ENCODE measurements at regions not wholly inside any gene's neighbourhood (a gene's known extent, or its start where the extent isn't known, plus 50 kb on each side); places are given as distances from the start of the nearest gene placed in this dataset.

DNA sequence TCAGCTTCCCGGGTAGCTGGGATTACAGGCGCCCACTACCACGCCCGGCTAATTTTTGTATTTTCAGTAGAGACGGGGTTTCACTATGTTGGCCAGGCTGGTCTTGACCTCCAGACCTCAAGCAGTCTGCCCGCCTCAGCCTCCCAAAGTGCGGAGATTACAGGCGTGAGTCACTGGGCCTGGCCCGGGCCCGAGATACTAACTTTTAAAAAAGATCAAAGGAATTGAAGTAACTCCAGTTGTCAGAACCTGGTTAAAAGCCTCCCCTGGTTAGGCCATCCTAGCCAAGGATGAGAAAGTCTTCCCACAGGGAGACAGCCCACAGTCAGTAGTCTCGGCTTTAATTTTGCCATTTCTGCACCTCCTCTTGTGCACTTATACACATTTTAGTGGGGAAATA is 212.3 kb upstream of the MCTP2 start:
- TF ChIP-seq POLR2A (IDR thresholded peaks at IDR 0.05) = no peak
- TF ChIP-seq, protein P1, sequence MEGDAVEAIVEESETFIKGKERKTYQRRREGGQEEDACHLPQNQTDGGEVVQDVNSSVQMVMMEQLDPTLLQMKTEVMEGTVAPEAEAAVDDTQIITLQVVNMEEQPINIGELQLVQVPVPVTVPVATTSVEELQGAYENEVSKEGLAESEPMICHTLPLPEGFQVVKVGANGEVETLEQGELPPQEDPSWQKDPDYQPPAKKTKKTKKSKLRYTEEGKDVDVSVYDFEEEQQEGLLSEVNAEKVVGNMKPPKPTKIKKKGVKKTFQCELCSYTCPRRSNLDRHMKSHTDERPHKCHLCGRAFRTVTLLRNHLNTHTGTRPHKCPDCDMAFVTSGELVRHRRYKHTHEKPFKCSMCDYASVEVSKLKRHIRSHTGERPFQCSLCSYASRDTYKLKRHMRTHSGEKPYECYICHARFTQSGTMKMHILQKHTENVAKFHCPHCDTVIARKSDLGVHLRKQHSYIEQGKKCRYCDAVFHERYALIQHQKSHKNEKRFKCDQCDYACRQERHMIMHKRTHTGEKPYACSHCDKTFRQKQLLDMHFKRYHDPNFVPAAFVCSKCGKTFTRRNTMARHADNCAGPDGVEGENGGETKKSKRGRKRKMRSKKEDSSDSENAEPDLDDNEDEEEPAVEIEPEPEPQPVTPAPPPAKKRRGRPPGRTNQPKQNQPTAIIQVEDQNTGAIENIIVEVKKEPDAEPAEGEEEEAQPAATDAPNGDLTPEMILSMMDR (IDR thresholded peaks at IDR 0.05) = no peak
- H3K4me1 ChIP-seq = peaks cover 0 to 12% (median 0%) of the 10 kb centered on the region in 3 donors
- no peaks in the 10 kb centered on the region for H3K9me3 ChIP-seq
- no peaks in the 10 kb centered on the region for H3K27me3 ChIP-seq
- intact Hi-C loops (cut with DNase I) = no loop called here
- no peak overlapping the region for H3K4me3 ChIP-seq
- WGBS, 2 donors = 94 to 100% methylated on average over 1 to 6 of the region's 11 CpGs
- DNase-seq = no peak
- H3K36me3 ChIP-seq = no peaks in the 10 kb centered on the region
- no peak overlapping the region for H3K27ac ChIP-seq

DNA sequence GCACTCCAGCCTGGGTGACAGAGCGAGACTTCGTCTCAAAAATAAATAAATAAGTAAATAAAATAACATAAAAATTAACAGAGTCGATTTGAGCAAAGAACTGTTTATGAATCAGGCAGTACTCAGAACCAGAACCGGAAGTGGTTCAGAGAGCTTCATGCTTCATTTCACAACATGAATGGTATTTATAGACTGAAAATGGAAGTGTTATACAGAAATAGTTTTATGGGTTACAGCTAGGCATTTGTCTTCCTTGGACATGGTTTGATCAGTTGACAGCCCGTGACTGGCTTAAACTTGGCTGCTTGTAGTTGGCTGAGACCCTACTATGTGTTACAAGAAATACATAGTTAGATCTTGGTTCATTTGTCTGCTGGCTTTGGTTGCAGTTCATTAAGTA is 216.0 kb upstream of the MCTP2 start:
- Histone ChIP-seq H3K27ac (no peak overlapping the region), H3K9me3 (no peaks in the 10 kb centered on the region), H3K4me3 (no peak overlapping the region), H3K27me3 (no peaks in the 10 kb centered on the region), H3K4me1 (no peaks in the 10 kb centered on the region), H3K36me3 (no peaks in the 10 kb centered on the region)
- no peak for DNase-seq
- intact Hi-C loops (cut with DNase I) = no loop called here
- WGBS, 2 donors = 49 to 58% methylated on average over 5 of the region's 5 CpGs
- TF ChIP-seq, protein P1 (IDR thresholded peaks at IDR 0.05) = no peak
- TF ChIP-seq POLR2A (IDR thresholded peaks at IDR 0.05) = no peak

DNA sequence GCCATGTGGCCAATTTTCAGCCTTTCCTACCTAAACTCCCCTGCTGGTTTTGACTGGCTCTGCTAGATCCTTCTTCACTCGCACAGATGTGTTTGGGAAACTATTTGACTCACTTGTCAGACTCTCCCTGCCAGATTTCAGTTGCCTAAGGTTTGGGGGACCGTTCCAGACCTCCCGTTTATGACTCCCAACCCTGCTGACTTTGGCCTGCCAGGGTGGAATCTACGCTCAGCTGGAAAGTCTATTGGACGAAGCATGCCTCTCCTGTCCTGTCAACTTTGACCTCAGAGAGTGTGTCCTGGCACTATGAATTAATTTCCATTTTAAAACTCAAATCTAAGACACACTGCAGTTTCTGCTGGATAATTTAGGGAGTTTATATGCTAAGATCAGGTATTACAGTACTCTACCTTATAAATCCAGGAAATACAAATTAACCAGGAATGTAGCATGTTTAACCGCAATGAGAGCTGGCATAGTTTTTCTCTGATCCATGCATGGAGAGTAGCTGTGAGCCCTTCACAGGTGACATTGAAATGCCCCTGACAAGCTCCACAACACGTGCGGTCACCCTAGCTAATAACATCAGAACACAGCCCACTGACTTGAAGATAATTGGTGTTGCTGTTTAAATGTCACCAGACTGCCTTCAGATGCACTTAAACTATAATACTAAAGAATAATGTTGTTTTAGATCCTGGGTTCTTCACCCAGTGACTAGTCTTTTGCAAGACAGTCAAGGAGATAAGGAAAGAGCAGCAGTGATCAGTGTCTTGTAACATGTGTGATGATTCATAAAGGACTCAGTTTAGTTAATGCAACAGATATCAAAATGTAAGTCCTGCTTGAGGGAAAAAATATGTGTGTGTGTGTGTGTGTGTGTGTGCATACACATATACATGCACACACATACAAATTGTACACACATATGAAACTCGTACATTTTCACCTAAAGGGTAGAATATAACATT is 223.0 kb upstream of the MCTP2 start:
- H3K4me3 ChIP-seq = no peak overlapping the region
- peaks cover 0 to 18% (median 16%) of the 10 kb centered on the region in 3 donors for H3K4me1 ChIP-seq
- WGBS, 2 donors = 77 to 82% methylated on average over 8 to 9 of the region's 9 CpGs
- H3K27me3 ChIP-seq = no peaks in the 10 kb centered on the region
- no peaks in the 10 kb centered on the region for H3K36me3 ChIP-seq
- no peak overlapping the region for H3K27ac ChIP-seq
- H3K9me3 ChIP-seq = no peaks in the 10 kb centered on the region
- TF ChIP-seq, protein P1 (IDR thresholded peaks at IDR 0.05) = no peak
- no peak for TF ChIP-seq POLR2A (IDR thresholded peaks at IDR 0.05)
- DNase-seq = no peak
- intact Hi-C loops (cut with DNase I) = no loop called here

DNA sequence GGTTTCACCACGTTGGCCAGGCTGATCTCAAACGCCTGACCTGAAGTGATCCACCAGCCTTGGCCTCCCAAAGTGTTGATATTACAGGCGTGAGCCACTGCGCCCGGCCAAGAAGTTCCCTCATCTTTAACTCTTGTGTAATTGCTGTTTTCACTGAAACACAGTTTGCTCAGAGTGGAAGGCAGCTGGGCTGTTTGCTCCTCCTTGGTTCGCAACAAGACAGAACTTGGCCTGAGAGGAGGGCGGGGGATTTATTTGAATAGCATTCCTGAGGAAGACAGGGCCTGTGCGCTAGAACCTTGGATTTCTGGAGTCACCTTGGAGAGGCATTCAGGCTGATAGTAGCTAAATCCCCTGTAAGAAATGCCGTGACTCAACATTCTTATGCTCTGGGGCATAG is 226.7 kb upstream of the MCTP2 start:
- Histone ChIP-seq H3K9me3 (no peaks in the 10 kb centered on the region), H3K4me1 (peaks cover 0 to 27% (median 16%) of the 10 kb centered on the region in 3 donors), H3K4me3 (no peak overlapping the region), H3K36me3 (no peaks in the 10 kb centered on the region), H3K27me3 (no peaks in the 10 kb centered on the region), H3K27ac (peak overlapping the region; percentile 52 to 76 (median 63))
- 36 to 40% methylated on average over 8 to 9 of the region's 9 CpGs for WGBS, 2 donors
- no peak for DNase-seq
- TF ChIP-seq POLR2A (IDR thresholded peaks at IDR 0.05) = no peak
- TF ChIP-seq, protein P1 (IDR thresholded peaks at IDR 0.05) = no peak
- intact Hi-C loops (cut with DNase I) = no loop called here

DNA sequence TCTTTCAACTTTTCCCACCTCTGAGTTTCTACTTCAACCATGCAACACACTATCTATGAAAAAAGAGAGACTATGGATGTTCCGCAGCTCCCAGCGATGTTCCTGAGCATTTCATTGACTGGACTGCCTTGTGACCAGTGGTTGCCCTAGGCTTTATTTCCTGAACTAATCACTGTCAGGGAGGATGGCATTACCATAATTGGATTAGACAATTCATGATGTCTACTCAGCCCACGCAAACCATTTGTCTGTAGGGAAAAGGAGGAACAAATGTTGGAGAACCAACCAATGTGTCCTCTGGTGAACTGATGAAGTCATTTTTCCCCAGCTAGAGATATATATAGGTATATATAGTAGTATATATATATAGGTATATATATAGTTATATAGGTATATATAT is 229.3 kb upstream of the MCTP2 start:
- H3K4me1 ChIP-seq = peaks cover 0 to 32% (median 16%) of the 10 kb centered on the region in 3 donors
- no peak overlapping the region for H3K4me3 ChIP-seq
- intact Hi-C loops (cut with DNase I) = no loop called here
- TF ChIP-seq POLR2A (IDR thresholded peaks at IDR 0.05) = no peak
- TF ChIP-seq, protein P1 (IDR thresholded peaks at IDR 0.05) = no peak
- H3K9me3 ChIP-seq = no peaks in the 10 kb centered on the region
- DNase-seq = no peak
- H3K27me3 ChIP-seq = no peaks in the 10 kb centered on the region
- no peaks in the 10 kb centered on the region for H3K36me3 ChIP-seq
- 98 to 100% methylated on average over 3 of the region's 3 CpGs for WGBS, 2 donors
- H3K27ac ChIP-seq = no peak overlapping the region
